ENCODE measurements at regions not wholly inside any gene's neighbourhood (a gene's known extent, or its start where the extent isn't known, plus 50 kb on each side); places are given as distances from the start of the nearest gene placed in this dataset.

DNA sequence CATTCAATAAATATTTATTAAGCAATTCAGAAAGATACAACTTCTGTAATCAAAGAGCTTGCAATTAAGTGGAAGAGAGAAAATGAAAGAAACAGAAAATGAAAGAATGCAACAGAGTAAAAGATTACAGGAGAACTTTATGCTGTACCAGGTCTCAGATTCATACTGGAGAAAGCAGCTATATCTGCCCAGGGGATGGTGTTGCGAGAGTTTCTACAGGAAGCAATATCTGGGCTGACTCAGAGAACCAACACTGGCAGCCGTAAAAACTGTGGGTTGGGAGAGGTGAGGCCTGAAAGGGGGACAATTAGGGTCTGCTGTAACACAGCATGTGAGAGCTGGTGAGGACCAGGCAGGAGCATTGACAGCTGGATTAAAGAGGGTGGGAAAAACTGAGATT, 256.7 kb upstream of the TCF21 start:
- Histone ChIP-seq H3K4me3 (ENCODE audit: low read length) (no peak overlapping the region), H3F3A (ENCODE audit: insufficient read depth, low read length, poor library complexity, severe bottlenecking) (no peaks in the 10 kb centered on the region), H3K36me3 (ENCODE audit: insufficient read depth, low read length) (no peaks in the 10 kb centered on the region), H3K4me2 (ENCODE audit: low read length) (no peak overlapping the region), H3K9me2 (ENCODE audit: insufficient read depth, low read length) (no peaks in the 10 kb centered on the region), H3K9me3 (ENCODE audit: low read length) (no peaks in the 10 kb centered on the region), H3K27ac (ENCODE audit: low read length) (no peak overlapping the region), H3K79me2 (replicated peaks; ENCODE audit: insufficient read depth, low read length) (no peaks in the 10 kb centered on the region), H3K9ac (ENCODE audit: low read length) (no peak overlapping the region), H2AFZ (ENCODE audit: low read depth, low read length) (no peak overlapping the region), H4K20me1 (ENCODE audit: insufficient read depth) (no peaks in the 10 kb centered on the region), H3K27me3 (ENCODE audit: insufficient read depth, low read depth, low read length) (no peaks in the 10 kb centered on the region)
- TF ChIP-seq, protein P1, sequence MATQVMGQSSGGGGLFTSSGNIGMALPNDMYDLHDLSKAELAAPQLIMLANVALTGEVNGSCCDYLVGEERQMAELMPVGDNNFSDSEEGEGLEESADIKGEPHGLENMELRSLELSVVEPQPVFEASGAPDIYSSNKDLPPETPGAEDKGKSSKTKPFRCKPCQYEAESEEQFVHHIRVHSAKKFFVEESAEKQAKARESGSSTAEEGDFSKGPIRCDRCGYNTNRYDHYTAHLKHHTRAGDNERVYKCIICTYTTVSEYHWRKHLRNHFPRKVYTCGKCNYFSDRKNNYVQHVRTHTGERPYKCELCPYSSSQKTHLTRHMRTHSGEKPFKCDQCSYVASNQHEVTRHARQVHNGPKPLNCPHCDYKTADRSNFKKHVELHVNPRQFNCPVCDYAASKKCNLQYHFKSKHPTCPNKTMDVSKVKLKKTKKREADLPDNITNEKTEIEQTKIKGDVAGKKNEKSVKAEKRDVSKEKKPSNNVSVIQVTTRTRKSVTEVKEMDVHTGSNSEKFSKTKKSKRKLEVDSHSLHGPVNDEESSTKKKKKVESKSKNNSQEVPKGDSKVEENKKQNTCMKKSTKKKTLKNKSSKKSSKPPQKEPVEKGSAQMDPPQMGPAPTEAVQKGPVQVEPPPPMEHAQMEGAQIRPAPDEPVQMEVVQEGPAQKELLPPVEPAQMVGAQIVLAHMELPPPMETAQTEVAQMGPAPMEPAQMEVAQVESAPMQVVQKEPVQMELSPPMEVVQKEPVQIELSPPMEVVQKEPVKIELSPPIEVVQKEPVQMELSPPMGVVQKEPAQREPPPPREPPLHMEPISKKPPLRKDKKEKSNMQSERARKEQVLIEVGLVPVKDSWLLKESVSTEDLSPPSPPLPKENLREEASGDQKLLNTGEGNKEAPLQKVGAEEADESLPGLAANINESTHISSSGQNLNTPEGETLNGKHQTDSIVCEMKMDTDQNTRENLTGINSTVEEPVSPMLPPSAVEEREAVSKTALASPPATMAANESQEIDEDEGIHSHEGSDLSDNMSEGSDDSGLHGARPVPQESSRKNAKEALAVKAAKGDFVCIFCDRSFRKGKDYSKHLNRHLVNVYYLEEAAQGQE (IDR thresholded peaks at IDR 0.05; ENCODE audit: borderline replicate concordance) = no peak

DNA sequence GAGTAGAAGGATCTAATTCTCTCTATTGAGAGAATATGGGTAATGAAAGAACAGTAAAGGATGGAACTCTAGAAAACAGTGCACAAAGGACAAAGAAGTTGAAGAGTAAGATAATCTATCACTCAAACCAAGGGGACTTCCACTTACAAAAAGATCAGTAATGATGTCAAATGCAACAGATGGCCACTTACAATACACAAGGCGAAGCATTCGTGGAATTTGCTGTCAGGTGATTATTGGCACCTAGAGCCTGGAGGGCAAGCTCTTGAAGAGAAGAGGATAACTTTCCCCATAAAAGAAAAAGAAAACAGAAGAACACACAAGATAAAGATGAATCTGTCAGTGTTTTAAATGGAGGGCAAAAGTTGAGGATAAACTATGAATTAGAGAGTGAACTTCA, 256.0 kb upstream of the TCF21 start:
- no peak overlapping the region for H3K4me2 ChIP-seq (ENCODE audit: low read length)
- no peaks in the 10 kb centered on the region for H4K20me1 ChIP-seq (ENCODE audit: insufficient read depth)
- H3K9me2 ChIP-seq (ENCODE audit: insufficient read depth, low read length) = no peaks in the 10 kb centered on the region
- H3K27ac ChIP-seq (ENCODE audit: low read length) = no peak overlapping the region
- H3K4me3 ChIP-seq (ENCODE audit: low read length) = no peak overlapping the region
- H3F3A ChIP-seq (ENCODE audit: insufficient read depth, low read length, poor library complexity, severe bottlenecking) = no peaks in the 10 kb centered on the region
- no peak overlapping the region for H3K9ac ChIP-seq (ENCODE audit: low read length)
- H3K27me3 ChIP-seq (ENCODE audit: insufficient read depth, low read depth, low read length) = no peaks in the 10 kb centered on the region
- TF ChIP-seq, protein P2, sequence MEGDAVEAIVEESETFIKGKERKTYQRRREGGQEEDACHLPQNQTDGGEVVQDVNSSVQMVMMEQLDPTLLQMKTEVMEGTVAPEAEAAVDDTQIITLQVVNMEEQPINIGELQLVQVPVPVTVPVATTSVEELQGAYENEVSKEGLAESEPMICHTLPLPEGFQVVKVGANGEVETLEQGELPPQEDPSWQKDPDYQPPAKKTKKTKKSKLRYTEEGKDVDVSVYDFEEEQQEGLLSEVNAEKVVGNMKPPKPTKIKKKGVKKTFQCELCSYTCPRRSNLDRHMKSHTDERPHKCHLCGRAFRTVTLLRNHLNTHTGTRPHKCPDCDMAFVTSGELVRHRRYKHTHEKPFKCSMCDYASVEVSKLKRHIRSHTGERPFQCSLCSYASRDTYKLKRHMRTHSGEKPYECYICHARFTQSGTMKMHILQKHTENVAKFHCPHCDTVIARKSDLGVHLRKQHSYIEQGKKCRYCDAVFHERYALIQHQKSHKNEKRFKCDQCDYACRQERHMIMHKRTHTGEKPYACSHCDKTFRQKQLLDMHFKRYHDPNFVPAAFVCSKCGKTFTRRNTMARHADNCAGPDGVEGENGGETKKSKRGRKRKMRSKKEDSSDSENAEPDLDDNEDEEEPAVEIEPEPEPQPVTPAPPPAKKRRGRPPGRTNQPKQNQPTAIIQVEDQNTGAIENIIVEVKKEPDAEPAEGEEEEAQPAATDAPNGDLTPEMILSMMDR (IDR thresholded peaks at IDR 0.05; ENCODE audit: poor library complexity, severe bottlenecking) = no peak
- TF ChIP-seq SMC3 (conservative IDR thresholded peaks at IDR 0.05; ENCODE audit: poor library complexity) (no peak), POLR2AphosphoS5 (IDR thresholded peaks at IDR 0.05) (no peak), RAD21 (conservative IDR thresholded peaks at IDR 0.05) (no peak), EP300 (conservative IDR thresholded peaks at IDR 0.05; ENCODE audit: poor library complexity, severe bottlenecking) (no peak), EZH2 (IDR thresholded peaks at IDR 0.05; ENCODE audit: borderline replicate concordance, insufficient read depth, low read length, poor library complexity, severe bottlenecking) (no peak), TAF1 (IDR thresholded peaks at IDR 0.05; ENCODE audit: low read depth) (no peak), MXI1 (conservative IDR thresholded peaks at IDR 0.05; ENCODE audit: poor library complexity, severe bottlenecking) (no peak)
- TF ChIP-seq, protein P1 (IDR thresholded peaks at IDR 0.05; ENCODE audit: borderline replicate concordance) = no peak
- no peaks in the 10 kb centered on the region for H3K9me3 ChIP-seq (ENCODE audit: low read length)
- no peak overlapping the region for H2AFZ ChIP-seq (ENCODE audit: low read depth, low read length)
- no peaks in the 10 kb centered on the region for H3K36me3 ChIP-seq (ENCODE audit: insufficient read depth, low read length)
- no peaks in the 10 kb centered on the region for H3K79me2 ChIP-seq (replicated peaks; ENCODE audit: insufficient read depth, low read length)

Data from neural cell (in vitro differentiated cells).